Gastroesophageal sphincter (tissue), 3 donors: ENCODE measurements at regions not wholly inside any gene's neighbourhood (a gene's known extent, or its start where the extent isn't known, plus 50 kb on each side); places are given as distances from the start of the nearest gene placed in this dataset.
"Not testable (repeated sequence)": the region's sequence is repeated elsewhere in the genome, so short reads cannot be mapped to it uniquely, and the experiment has no call there.

Experiments used
- CTCF ChIP-seq, 4 experiments: fragments of 200-600 bp in 2 of 4; fragments of 450-650 bp in 2 of 4; sonication (generic) in 1 of 4; IDR thresholded peaks; one replicate each; pipeline ENCODE4 v1.5.1; 2017 to 2019; ENCODE audit warnings: antibody characterized with exemption in 4 of 4, mild to moderate bottlenecking in 2 of 4, moderate library complexity in 2 of 4
- EP300 ChIP-seq: sonication (generic); formaldehyde crosslinking; IDR thresholded peaks from one replicate; pipeline ENCODE4 v1.6.1; 2017; ENCODE audit warnings: antibody characterized with exemption, mild to moderate bottlenecking
- POLR2A ChIP-seq, 2 donors: fragments of 450-650 bp; IDR thresholded peaks; one replicate each; pipeline ENCODE4 v1.6.1; 2017; ENCODE audit warnings: antibody characterized with exemption in 2 of 2, mild to moderate bottlenecking in 2 of 2, moderate library complexity in 1 of 2
- POLR2AphosphoS5 ChIP-seq: sonication (generic); formaldehyde crosslinking; IDR thresholded peaks from one replicate; pipeline ENCODE4 v1.6.1; 2017; ENCODE audit warnings: antibody characterized with exemption

DNA sequence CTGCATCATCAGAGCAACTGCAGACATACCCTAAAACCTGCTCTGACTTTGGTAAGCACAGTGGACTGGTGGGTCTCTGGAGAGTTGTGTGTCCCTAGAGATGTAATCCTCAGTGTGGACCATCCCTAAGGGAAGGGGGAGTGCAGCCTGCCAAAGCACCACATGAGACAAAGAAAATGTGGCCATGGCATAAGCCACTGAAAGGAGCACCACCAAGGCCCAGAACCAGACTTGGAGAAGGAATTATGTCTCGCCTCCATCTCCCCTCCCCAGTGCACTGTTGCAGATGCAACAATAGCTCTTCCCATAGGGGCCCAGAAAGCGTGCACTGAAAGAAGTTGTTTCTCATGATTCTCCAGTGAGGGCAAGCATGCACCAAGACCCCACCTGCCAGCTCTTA lies 69.7 kb upstream of the AGAP9 start:
- TF ChIP-seq POLR2AphosphoS5; POLR2A (IDR thresholded peaks at IDR 0.05); CTCF (IDR thresholded peaks at IDR 0.05); EP300: not testable (repeated sequence)
